Panc1 (cell line): ENCODE measurements at regions not wholly inside any gene's neighbourhood (a gene's known extent, or its start where the extent isn't known, plus 50 kb on each side); places are given as distances from the start of the nearest gene placed in this dataset.

Source experiments
- ATAC-seq: fragments of 200-7000 bp; cut with Tn5 transposase; 2 replicates; pipeline ENCODE4 v1.9.1; 2020; ENCODE audit warnings: mild to moderate bottlenecking, moderate library complexity
- BruUV-seq: library from RNA; stranded (reverse); fragments of 400-500 nt; replicated peaks from 2 replicates; lab custom pipeline; 2021; lab: Mats Ljungman, UMichigan
- CTCF ChIA-PET: fragments of 300-600 bp; sonication (Branson Sonifier 250); formaldehyde crosslinking; loops from one replicate; lab custom pipeline; 2022; ENCODE audit warnings: antibody characterized with exemption; lab: Charles Lee
- POLR2A ChIA-PET: fragments of 300-600 bp; sonication (Branson Sonifier 250); formaldehyde crosslinking; loops from one replicate; lab custom pipeline; 2022; ENCODE audit warnings: antibody characterized with exemption; lab: Charles Lee
- DNase-seq: peaks from one replicate; pipeline ENCODE4 v3.0.0-alpha.2; 2010; ENCODE audit warnings: low read depth, low spot score
- H3K27ac ChIP-seq: 2 replicates; pipeline ENCODE4 v1.5.1; 2011; ENCODE audit warnings: mild to moderate bottlenecking, low read length, inconsistent platforms
- H3K27me3 ChIP-seq: fragments of 200-500 bp; sonication (Bioruptor generic); 2 replicates; pipeline ENCODE4 v1.6.0; 2014; ENCODE audit warnings: low read length, inconsistent platforms; ENCODE audit not compliant: control insufficient read depth, insufficient read depth
- H3K36me3 ChIP-seq: fragments of 200-500 bp; sonication (Bioruptor generic); 2 replicates; pipeline ENCODE4 v1.5.1; 2014; ENCODE audit warnings: inconsistent platforms, mild to moderate bottlenecking, low read length, moderate library complexity; ENCODE audit not compliant: control insufficient read depth, insufficient read depth
- H3K4me1 ChIP-seq: 2 replicates; pipeline ENCODE4 v1.5.1; 2011; ENCODE audit warnings: inconsistent platforms, mild to moderate bottlenecking, low read length, moderate library complexity; ENCODE audit not compliant: control insufficient read depth, insufficient read depth
- H3K4me3 ChIP-seq, 2 experiments: 2 replicates each; pipeline ENCODE4 v1.5.1; 2011 to 2012; ENCODE audit warnings: low read depth in 2 of 2, low read length in 2 of 2, mild to moderate bottlenecking in 2 of 2, inconsistent platforms in 1 of 2, moderate library complexity in 1 of 2
- H3K9me3 ChIP-seq: fragments of 200-500 bp; sonication (Bioruptor generic); 2 replicates; pipeline ENCODE4 v1.5.1; 2014; ENCODE audit warnings: low read depth, mild to moderate bottlenecking, inconsistent platforms, low read length, moderate library complexity; ENCODE audit not compliant: control insufficient read depth, insufficient read depth
- POLR2AphosphoS5 ChIP-seq: IDR thresholded peaks from 2 replicates; pipeline ENCODE4 v1.6.1; 2012; ENCODE audit warnings: mild to moderate bottlenecking, low read depth, low read length, moderate library complexity
- SIN3A ChIP-seq: IDR thresholded peaks from 2 replicates; pipeline ENCODE4 v1.6.1; 2012; ENCODE audit warnings: low read depth, mild to moderate bottlenecking, low read length, moderate library complexity, borderline replicate concordance; ENCODE audit not compliant: insufficient read depth
- TCF7L2 ChIP-seq: IDR thresholded peaks from 2 replicates; pipeline ENCODE4 v1.6.1; 2011; ENCODE audit warnings: mild to moderate bottlenecking, low read depth, low read length, inconsistent platforms
- in situ Hi-C: cut with HindIII; loops from 2 replicates; pipeline ENCODE4 v1.10.0; 2016; ENCODE audit warnings: low sequenced_read_pairs, low pct_unique_long_range_greater_than_20kb
- intact Hi-C: fragments of 100-400 bp; cut with micrococcal nuclease; formaldehyde crosslinking; loops from one replicate; pipeline ENCODE4 v1.10.0; 2022; ENCODE audit not compliant: unreplicated experiment
- TF ChIP-seq, protein P1 (sequence below), 2 experiments: IDR thresholded peaks; 2 replicates each; pipeline ENCODE4 v1.6.1; 2011 to 2012; ENCODE audit warnings: low read depth in 2 of 2, control low read depth in 1 of 2, low read length in 1 of 2, mild to moderate bottlenecking in 1 of 2, moderate library complexity in 1 of 2; ENCODE audit not compliant: insufficient read depth in 1 of 2
- TF ChIP-seq, protein P2 (sequence below): fragments of 450-650 bp; IDR thresholded peaks from 2 replicates; pipeline ENCODE4 v1.5.1; 2017; ENCODE audit warnings: mild to moderate bottlenecking

DNA sequence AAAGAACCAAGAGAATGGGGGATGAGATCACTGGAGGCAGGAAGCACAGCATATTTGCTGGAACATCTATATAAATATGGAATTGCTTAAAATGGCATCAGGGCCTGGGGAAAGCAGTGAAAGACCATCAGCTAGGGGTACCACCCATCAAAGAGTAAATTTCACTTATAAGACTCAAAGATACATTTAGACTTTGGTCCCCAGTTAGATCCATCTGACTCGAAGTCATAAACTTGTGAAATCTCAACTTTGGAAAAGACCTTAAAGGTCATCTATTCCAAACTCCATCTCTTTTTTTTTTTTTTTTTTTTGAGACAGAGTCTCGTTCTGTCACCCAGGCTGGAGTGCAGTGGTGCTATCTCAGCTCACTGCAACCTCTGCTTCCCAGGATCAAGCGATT lies 109.8 kb downstream of the UNC5CL start:
- H3K4me3 ChIP-seq, result no peak overlapping the region

DNA sequence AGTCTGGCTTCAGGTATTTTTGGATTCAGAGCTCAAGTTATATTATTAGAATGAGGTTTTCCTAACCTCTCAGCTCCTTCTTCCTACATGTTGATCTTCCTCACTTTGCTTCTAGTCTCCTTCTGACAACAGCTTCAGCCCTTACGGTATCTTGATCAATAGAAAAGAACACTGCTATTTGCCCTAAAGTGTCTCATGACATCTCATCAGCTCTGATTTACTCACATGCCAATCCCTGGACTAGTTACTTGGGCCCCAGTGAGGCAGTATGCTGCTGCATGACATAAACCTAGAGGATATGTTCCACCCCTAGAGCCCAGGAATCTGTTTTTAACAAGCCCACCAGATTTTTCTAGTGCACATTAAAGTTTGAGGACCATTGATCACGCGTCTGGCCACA lies 110.3 kb downstream of the UNC5CL start:
- TF ChIP-seq, protein P1, sequence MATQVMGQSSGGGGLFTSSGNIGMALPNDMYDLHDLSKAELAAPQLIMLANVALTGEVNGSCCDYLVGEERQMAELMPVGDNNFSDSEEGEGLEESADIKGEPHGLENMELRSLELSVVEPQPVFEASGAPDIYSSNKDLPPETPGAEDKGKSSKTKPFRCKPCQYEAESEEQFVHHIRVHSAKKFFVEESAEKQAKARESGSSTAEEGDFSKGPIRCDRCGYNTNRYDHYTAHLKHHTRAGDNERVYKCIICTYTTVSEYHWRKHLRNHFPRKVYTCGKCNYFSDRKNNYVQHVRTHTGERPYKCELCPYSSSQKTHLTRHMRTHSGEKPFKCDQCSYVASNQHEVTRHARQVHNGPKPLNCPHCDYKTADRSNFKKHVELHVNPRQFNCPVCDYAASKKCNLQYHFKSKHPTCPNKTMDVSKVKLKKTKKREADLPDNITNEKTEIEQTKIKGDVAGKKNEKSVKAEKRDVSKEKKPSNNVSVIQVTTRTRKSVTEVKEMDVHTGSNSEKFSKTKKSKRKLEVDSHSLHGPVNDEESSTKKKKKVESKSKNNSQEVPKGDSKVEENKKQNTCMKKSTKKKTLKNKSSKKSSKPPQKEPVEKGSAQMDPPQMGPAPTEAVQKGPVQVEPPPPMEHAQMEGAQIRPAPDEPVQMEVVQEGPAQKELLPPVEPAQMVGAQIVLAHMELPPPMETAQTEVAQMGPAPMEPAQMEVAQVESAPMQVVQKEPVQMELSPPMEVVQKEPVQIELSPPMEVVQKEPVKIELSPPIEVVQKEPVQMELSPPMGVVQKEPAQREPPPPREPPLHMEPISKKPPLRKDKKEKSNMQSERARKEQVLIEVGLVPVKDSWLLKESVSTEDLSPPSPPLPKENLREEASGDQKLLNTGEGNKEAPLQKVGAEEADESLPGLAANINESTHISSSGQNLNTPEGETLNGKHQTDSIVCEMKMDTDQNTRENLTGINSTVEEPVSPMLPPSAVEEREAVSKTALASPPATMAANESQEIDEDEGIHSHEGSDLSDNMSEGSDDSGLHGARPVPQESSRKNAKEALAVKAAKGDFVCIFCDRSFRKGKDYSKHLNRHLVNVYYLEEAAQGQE (IDR thresholded peaks at IDR 0.05; ENCODE audit: insufficient read depth in 1 of 2, low read depth in 2 of 2, low read length in 1 of 2), result no peak
- TF ChIP-seq, protein P2, sequence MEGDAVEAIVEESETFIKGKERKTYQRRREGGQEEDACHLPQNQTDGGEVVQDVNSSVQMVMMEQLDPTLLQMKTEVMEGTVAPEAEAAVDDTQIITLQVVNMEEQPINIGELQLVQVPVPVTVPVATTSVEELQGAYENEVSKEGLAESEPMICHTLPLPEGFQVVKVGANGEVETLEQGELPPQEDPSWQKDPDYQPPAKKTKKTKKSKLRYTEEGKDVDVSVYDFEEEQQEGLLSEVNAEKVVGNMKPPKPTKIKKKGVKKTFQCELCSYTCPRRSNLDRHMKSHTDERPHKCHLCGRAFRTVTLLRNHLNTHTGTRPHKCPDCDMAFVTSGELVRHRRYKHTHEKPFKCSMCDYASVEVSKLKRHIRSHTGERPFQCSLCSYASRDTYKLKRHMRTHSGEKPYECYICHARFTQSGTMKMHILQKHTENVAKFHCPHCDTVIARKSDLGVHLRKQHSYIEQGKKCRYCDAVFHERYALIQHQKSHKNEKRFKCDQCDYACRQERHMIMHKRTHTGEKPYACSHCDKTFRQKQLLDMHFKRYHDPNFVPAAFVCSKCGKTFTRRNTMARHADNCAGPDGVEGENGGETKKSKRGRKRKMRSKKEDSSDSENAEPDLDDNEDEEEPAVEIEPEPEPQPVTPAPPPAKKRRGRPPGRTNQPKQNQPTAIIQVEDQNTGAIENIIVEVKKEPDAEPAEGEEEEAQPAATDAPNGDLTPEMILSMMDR, result no peak
- TF ChIP-seq SIN3A, result no peak
- Histone ChIP-seq H3K27ac (peak overlapping the region; percentile 52; the same call in 1 of the 2 replicates), H3K36me3 (no peaks in the 10 kb centered on the region), H3K4me3 (no peak overlapping the region), H3K27me3 (no peaks in the 10 kb centered on the region), H3K4me1 (no peaks in the 10 kb centered on the region), H3K9me3 (no peaks in the 10 kb centered on the region)
- intact Hi-C loops, result no loop called here
- ChIA-PET CTCF (interaction anchor here (0.6 kb wide), 1 partner anchor 67 kb away, joined by 9 read pairs; no protein-coding TSS in a partner anchor), POLR2A (no interaction called here)
- in situ Hi-C loops, result no loop called here
- no peak for ATAC-seq
- DNase-seq, result no peak
- no TSS peak for BruUV-seq

More for the DNA sequence above, 109.8 kb downstream of the UNC5CL start:
- ATAC-seq, result no peak
- Histone ChIP-seq H3K4me1 (no peaks in the 10 kb centered on the region), H3K36me3 (no peaks in the 10 kb centered on the region), H3K9me3 (no peaks in the 10 kb centered on the region), H3K27ac (peak overlapping the region; percentile 52; the same call in 1 of the 2 replicates), H3K27me3 (no peaks in the 10 kb centered on the region)
- intact Hi-C loops (no loop called here), in situ Hi-C loops (no loop called here)
- ChIA-PET POLR2A (no interaction called here), CTCF (interaction anchor here (0.6 kb wide), 1 partner anchor 66 kb away, joined by 9 read pairs; no protein-coding TSS in a partner anchor)
- BruUV-seq, result no TSS peak
- no peak for DNase-seq
- TF ChIP-seq, protein P2, result no peak
- TF ChIP-seq POLR2AphosphoS5, result no peak
- TF ChIP-seq, protein P1 (IDR thresholded peaks at IDR 0.05; ENCODE audit: insufficient read depth in 1 of 2, low read depth in 2 of 2, low read length in 1 of 2), result no peak
- TF ChIP-seq SIN3A, result no peak
- no peak for TF ChIP-seq TCF7L2
